ENCODE measurements at regions not wholly inside any gene's neighbourhood (a gene's known extent, or its start where the extent isn't known, plus 50 kb on each side); places are given as distances from the start of the nearest gene placed in this dataset.

DNA sequence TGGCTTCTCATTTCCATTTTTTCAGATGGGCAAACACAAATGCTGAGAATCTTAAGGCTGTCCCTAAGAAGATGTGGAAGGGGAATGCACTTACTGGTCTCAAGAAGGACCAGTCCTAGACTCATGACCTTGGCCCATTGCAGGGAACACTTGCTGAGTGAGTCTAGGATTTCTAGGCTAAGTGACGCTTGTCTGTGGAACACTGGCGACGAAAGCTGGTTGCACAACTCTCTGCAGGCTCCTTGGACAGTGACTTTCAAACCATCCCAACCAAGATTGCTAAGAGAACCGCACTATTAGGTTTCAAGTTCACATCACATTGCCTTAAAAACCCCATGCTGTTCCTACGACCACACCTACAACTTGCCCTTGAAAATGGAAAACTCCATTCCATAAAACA, 174.1 kb downstream of the AXIN2 start:
- ATAC-seq (no peak), DNase-seq (ENCODE audit: low spot score) (no peak)
- Mint-ChIP-seq H3K9me3 (peaks cover 4% of the 10 kb centered on the region; the same call in 2 of the 3 replicates), H3K27me3 (ENCODE audit: insufficient read depth, low read depth, poor library complexity) (peaks cover 2% of the 10 kb centered on the region), H3K36me3 (ENCODE audit: low read depth) (no peaks in the 10 kb centered on the region), H3K4me3 (no peak overlapping the region), H3K27ac (no peak overlapping the region), H3K4me1 (no peaks in the 10 kb centered on the region)
- Histone ChIP-seq H3K27me3 (ENCODE audit: insufficient read depth) (no peaks in the 10 kb centered on the region), H3K79me2 (replicated peaks; ENCODE audit: insufficient read depth) (no peaks in the 10 kb centered on the region), H3K4me3 (no peak overlapping the region), H3K4me1 (ENCODE audit: insufficient read depth) (no peaks in the 10 kb centered on the region), H3K27ac (ENCODE audit: low read depth) (no peak overlapping the region), H3K9me2 (ENCODE audit: insufficient read depth) (peaks cover 9% of the 10 kb centered on the region; the same call in 1 of the 2 replicates), H3K4me2 (no peak overlapping the region), H3F3A (replicated peaks; ENCODE audit: low read depth) (no peaks in the 10 kb centered on the region), H2AFZ (no peak overlapping the region), H3K36me3 (ENCODE audit: insufficient read depth) (no peaks in the 10 kb centered on the region), H4K20me1 (replicated peaks; ENCODE audit: insufficient read depth) (no peaks in the 10 kb centered on the region)
- TF ChIP-seq EZH2 (IDR thresholded peaks at IDR 0.05; ENCODE audit: low read depth, unreplicated experiment) (no peak), ZNF114 (CRISPR knock-in tag; IDR thresholded peaks at IDR 0.05) (no peak), NANOG (IDR thresholded peaks at IDR 0.05; ENCODE audit: borderline replicate concordance) (no peak), JUNB (IDR thresholded peaks at IDR 0.05; ENCODE audit: unreplicated experiment) (no peak), POLR2AphosphoS5 (IDR thresholded peaks at IDR 0.05; ENCODE audit: low read depth) (no peak), CREB1 (CRISPR knock-in tag; IDR thresholded peaks at IDR 0.05; ENCODE audit: low read depth) (no peak), EZH2phosphoT487 (IDR thresholded peaks at IDR 0.05; ENCODE audit: unreplicated experiment) (no peak), STAT1 (IDR thresholded peaks at IDR 0.05; ENCODE audit: unreplicated experiment) (no peak), ZNF331 (CRISPR knock-in tag; IDR thresholded peaks at IDR 0.05; ENCODE audit: low read depth) (no peak)
- TF ChIP-seq, protein P1, sequence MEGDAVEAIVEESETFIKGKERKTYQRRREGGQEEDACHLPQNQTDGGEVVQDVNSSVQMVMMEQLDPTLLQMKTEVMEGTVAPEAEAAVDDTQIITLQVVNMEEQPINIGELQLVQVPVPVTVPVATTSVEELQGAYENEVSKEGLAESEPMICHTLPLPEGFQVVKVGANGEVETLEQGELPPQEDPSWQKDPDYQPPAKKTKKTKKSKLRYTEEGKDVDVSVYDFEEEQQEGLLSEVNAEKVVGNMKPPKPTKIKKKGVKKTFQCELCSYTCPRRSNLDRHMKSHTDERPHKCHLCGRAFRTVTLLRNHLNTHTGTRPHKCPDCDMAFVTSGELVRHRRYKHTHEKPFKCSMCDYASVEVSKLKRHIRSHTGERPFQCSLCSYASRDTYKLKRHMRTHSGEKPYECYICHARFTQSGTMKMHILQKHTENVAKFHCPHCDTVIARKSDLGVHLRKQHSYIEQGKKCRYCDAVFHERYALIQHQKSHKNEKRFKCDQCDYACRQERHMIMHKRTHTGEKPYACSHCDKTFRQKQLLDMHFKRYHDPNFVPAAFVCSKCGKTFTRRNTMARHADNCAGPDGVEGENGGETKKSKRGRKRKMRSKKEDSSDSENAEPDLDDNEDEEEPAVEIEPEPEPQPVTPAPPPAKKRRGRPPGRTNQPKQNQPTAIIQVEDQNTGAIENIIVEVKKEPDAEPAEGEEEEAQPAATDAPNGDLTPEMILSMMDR (conservative IDR thresholded peaks at IDR 0.05; ENCODE audit: low read depth in 2 of 2): no peak
- TF ChIP-seq, protein P2, sequence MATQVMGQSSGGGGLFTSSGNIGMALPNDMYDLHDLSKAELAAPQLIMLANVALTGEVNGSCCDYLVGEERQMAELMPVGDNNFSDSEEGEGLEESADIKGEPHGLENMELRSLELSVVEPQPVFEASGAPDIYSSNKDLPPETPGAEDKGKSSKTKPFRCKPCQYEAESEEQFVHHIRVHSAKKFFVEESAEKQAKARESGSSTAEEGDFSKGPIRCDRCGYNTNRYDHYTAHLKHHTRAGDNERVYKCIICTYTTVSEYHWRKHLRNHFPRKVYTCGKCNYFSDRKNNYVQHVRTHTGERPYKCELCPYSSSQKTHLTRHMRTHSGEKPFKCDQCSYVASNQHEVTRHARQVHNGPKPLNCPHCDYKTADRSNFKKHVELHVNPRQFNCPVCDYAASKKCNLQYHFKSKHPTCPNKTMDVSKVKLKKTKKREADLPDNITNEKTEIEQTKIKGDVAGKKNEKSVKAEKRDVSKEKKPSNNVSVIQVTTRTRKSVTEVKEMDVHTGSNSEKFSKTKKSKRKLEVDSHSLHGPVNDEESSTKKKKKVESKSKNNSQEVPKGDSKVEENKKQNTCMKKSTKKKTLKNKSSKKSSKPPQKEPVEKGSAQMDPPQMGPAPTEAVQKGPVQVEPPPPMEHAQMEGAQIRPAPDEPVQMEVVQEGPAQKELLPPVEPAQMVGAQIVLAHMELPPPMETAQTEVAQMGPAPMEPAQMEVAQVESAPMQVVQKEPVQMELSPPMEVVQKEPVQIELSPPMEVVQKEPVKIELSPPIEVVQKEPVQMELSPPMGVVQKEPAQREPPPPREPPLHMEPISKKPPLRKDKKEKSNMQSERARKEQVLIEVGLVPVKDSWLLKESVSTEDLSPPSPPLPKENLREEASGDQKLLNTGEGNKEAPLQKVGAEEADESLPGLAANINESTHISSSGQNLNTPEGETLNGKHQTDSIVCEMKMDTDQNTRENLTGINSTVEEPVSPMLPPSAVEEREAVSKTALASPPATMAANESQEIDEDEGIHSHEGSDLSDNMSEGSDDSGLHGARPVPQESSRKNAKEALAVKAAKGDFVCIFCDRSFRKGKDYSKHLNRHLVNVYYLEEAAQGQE (IDR thresholded peaks at IDR 0.05; ENCODE audit: unreplicated experiment): no peak
- TF ChIP-seq, protein P3, sequence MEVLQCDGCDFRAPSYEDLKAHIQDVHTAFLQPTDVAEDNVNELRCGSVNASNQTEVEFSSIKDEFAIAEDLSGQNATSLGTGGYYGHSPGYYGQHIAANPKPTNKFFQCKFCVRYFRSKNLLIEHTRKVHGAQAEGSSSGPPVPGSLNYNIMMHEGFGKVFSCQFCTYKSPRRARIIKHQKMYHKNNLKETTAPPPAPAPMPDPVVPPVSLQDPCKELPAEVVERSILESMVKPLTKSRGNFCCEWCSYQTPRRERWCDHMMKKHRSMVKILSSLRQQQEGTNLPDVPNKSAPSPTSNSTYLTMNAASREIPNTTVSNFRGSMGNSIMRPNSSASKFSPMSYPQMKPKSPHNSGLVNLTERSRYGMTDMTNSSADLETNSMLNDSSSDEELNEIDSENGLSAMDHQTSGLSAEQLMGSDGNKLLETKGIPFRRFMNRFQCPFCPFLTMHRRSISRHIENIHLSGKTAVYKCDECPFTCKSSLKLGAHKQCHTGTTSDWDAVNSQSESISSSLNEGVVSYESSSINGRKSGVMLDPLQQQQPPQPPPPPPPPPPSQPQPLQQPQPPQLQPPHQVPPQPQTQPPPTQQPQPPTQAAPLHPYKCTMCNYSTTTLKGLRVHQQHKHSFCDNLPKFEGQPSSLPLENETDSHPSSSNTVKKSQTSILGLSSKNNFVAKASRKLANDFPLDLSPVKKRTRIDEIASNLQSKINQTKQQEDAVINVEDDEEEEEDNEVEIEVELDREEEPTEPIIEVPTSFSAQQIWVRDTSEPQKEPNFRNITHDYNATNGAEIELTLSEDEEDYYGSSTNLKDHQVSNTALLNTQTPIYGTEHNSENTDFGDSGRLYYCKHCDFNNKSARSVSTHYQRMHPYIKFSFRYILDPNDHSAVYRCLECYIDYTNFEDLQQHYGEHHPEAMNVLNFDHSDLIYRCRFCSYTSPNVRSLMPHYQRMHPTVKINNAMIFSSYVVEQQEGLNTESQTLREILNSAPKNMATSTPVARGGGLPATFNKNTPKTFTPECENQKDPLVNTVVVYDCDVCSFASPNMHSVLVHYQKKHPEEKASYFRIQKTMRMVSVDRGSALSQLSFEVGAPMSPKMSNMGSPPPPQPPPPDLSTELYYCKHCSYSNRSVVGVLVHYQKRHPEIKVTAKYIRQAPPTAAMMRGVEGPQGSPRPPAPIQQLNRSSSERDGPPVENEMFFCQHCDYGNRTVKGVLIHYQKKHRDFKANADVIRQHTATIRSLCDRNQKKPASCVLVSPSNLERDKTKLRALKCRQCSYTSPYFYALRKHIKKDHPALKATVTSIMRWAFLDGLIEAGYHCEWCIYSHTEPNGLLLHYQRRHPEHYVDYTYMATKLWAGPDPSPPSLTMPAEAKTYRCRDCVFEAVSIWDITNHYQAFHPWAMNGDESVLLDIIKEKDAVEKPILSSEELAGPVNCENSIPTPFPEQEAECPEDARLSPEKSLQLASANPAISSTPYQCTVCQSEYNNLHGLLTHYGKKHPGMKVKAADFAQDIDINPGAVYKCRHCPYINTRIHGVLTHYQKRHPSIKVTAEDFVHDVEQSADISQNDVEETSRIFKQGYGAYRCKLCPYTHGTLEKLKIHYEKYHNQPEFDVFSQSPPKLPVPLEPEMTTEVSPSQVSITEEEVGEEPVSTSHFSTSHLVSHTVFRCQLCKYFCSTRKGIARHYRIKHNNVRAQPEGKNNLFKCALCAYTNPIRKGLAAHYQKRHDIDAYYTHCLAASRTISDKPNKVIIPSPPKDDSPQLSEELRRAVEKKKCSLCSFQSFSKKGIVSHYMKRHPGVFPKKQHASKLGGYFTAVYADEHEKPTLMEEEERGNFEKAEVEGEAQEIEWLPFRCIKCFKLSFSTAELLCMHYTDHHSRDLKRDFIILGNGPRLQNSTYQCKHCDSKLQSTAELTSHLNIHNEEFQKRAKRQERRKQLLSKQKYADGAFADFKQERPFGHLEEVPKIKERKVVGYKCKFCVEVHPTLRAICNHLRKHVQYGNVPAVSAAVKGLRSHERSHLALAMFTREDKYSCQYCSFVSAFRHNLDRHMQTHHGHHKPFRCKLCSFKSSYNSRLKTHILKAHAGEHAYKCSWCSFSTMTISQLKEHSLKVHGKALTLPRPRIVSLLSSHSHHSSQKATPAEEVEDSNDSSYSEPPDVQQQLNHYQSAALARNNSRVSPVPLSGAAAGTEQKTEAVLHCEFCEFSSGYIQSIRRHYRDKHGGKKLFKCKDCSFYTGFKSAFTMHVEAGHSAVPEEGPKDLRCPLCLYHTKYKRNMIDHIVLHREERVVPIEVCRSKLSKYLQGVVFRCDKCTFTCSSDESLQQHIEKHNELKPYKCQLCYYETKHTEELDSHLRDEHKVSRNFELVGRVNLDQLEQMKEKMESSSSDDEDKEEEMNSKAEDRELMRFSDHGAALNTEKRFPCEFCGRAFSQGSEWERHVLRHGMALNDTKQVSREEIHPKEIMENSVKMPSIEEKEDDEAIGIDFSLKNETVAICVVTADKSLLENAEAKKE (CRISPR knock-in tag; IDR thresholded peaks at IDR 0.05): no peak
- TF ChIP-seq, protein P4, sequence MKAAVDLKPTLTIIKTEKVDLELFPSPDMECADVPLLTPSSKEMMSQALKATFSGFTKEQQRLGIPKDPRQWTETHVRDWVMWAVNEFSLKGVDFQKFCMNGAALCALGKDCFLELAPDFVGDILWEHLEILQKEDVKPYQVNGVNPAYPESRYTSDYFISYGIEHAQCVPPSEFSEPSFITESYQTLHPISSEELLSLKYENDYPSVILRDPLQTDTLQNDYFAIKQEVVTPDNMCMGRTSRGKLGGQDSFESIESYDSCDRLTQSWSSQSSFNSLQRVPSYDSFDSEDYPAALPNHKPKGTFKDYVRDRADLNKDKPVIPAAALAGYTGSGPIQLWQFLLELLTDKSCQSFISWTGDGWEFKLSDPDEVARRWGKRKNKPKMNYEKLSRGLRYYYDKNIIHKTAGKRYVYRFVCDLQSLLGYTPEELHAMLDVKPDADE (IDR thresholded peaks at IDR 0.05): no peak
